ENCODE measurements at regions not wholly inside any gene's neighbourhood (a gene's known extent, or its start where the extent isn't known, plus 50 kb on each side); places are given as distances from the start of the nearest gene placed in this dataset.

- no peak overlapping the region for H3K4me3 ChIP-seq (ENCODE audit: low read depth, low read length)
- no peak for TF ChIP-seq CTCF (IDR thresholded peaks at IDR 0.05; ENCODE audit: low read depth, low read length, missing control alignments)
- no peak for DNase-seq (ENCODE audit: low read depth)
Measured at GRCh38 chr18:72180689-72181088, 363.5 kb downstream of the CBLN2 start.

GRCh38 chr18:72174972-72175649 is 369.0 kb downstream of the CBLN2 start:
- DNase-seq (ENCODE audit: low read depth): no peak
- no peak overlapping the region for H3K4me3 ChIP-seq (ENCODE audit: low read depth, low read length)
- no peak for TF ChIP-seq CTCF (IDR thresholded peaks at IDR 0.05; ENCODE audit: low read depth, low read length, missing control alignments)

GRCh38 chr18:72171596-72171995 is 372.5 kb downstream of the CBLN2 start:
- DNase-seq (ENCODE audit: low read depth): no peak
- no peak for TF ChIP-seq CTCF (IDR thresholded peaks at IDR 0.05; ENCODE audit: low read depth, low read length, missing control alignments)
- H3K4me3 ChIP-seq (ENCODE audit: low read depth, low read length): no peak overlapping the region

DNA sequence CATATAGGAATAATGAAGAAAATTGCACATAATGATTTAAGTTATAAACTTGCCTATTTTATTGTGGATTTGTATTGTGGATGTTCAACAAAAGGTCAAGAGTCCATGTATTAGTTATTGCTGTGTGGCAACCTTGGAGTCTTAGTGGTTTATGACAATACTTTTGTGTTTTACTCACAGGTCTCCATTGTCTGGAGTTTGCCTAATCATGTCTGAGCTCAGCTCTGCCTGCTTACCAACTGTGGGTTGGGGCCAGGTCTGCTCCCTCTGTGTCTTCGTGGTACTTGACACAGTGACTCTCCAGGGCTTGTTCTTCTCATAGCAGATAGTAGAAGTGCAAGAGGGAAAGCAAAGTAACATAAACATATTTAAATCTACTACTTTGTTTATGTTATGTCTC is 382.5 kb downstream of the CBLN2 start:
- H3K4me3 ChIP-seq (ENCODE audit: low read depth, low read length): no peak overlapping the region
- no peak for DNase-seq (ENCODE audit: low read depth)
- no peak for TF ChIP-seq CTCF (IDR thresholded peaks at IDR 0.05; ENCODE audit: low read depth, low read length, missing control alignments)

DNA sequence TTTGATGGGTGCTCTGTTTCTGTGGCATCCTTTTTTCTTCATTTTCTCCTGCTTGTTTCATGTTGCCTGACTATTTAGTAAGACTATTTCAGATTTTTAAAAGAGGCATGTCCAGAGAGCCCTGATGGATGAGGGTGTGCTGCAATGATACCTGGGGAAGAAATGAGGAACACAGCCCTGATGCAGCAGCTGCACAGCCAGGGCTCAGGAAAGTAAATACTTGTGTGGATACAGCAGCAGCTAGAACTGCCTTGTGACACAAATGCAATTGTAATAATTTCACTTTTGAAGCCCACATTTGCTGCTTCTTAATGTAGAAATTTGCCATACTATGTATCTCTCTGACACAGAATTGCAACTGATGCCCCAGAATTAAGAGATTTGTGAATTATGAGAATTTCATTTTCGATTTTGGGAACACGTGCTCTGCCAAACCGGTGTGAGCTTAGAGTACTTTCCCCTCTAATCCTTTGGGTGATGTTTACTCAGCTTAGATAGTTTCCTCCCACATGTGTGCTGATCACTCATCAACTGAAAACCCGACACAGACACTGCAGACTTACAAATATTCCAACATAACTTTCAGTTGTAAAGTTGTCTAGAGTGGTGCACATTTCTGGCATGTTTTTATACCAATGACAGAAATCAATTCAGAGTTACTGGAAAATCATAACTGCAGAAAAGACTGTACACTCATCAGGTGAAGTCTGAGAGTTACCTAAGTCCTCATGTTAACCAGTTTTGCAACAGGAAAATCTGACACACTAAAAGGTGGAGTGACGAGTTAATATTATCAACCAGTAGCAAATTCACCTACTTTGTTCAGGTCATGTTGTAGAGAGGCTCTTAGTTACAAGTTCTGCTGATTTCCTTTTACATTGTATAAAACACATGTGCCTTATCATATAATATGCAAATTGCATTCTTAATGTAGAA is 383.4 kb downstream of the CBLN2 start:
- DNase-seq (ENCODE audit: low read depth): no peak

DNA sequence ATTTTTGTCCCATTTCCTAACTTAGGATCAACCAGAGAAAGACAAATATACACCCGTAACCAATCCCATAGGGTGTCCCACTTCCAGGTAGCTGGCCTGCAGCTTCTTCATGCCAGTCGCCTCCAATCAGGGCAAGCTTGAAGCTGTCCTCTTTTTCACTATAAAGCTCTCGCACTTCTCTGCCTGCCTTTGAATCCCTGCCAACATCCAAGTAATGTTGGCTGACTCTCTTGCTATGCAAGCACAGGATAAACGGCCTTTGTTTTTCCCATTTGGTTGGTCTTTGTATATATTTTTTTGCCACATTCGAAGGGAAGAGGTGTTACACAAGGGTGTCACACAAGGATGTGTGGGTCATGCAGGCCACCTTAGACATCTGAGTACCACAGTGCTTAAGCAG is 388.8 kb downstream of the CBLN2 start:
- no peak for TF ChIP-seq CTCF (IDR thresholded peaks at IDR 0.05; ENCODE audit: low read depth, low read length, missing control alignments)
- DNase-seq (ENCODE audit: low read depth): no peak
- H3K4me3 ChIP-seq (ENCODE audit: low read depth, low read length): no peak overlapping the region

More for the DNA sequence above, 383.4 kb downstream of the CBLN2 start:
- no peak for TF ChIP-seq CTCF (IDR thresholded peaks at IDR 0.05; ENCODE audit: low read depth, low read length, missing control alignments)
- no peak overlapping the region for H3K4me3 ChIP-seq (ENCODE audit: low read depth, low read length)
